Activated CD8-positive, alpha-beta memory T cell treated with anti-CD3 and anti-CD28 coated beads for 4 hours (primary cell): ENCODE measurements at regions not wholly inside any gene's neighbourhood (a gene's known extent, or its start where the extent isn't known, plus 50 kb on each side); places are given as distances from the start of the nearest gene placed in this dataset.
"Not testable (repeated sequence)": the region's sequence is repeated elsewhere in the genome, so short reads cannot be mapped to it uniquely, and the experiment has no call there.

Experiments used
- DNase-seq, 2 donors: peaks; one replicate each; pipeline ENCODE4 v3.0.0-alpha.2; 2020; ENCODE audit warnings: low read depth in 2 of 2

DNA sequence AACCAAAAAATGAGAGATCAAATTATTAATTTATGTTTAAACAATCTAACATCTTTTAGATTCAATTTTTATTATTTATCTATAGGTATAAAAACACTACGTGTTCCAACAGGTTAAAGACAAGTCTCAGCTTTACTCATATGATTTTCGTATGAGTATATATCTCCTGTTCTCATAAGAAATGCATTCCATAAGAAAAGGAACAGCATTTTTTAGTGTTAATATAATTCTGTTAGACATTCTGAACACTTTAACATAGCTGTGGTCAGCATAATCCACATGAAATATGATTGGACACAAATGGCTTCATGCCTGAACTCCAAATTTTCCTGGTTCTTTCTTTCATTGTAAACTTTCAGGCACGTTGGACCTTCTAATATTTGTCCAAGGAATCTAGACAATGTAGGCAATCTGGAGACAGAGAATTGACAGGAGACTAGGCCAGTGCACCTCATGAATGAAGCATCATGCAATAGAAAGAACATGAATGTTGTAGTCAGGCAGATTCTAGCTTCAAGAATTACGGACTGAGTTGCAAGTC lies 1122.0 kb upstream of the ALCAM start:
- no peak for DNase-seq

DNA sequence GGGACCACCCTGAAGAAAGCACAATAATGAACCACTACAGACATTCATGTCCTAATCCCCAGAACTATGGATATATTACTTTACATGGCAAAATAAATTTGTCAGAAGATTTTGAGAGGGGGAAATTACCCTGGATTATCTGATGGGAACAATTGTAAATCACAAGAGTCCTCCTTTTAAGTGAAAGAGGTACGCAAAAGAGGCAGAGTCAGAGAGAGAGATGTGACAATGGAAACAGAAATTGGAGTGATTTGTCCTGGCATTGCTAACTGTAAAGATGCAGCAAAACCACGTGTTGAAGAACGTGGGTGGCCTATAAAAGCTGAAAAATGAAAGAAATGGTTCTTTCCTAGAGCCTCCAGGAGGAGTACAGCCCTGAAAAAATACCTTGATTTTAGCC lies 1121.4 kb upstream of the ALCAM start:
- DNase-seq: no peak

DNA sequence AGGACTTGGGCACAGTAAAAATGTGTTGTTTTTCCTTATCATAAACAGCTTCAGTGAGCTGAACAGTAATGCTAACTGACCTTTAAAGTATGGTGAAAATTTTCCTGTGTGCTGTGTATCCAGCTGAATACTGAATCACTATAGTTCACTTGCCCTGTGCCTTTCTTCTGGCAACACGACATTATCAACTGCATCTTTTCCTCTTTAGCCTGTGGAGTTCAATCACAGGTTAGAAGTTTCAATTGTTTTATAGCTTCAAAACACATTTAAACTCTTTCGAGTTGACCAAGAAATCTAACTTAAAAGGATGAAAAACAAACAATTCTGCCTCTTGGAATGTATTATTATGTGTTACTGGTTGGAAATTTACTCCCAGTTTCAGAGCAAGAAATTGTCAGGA lies 1120.7 kb upstream of the ALCAM start:
- no peak for DNase-seq

DNA sequence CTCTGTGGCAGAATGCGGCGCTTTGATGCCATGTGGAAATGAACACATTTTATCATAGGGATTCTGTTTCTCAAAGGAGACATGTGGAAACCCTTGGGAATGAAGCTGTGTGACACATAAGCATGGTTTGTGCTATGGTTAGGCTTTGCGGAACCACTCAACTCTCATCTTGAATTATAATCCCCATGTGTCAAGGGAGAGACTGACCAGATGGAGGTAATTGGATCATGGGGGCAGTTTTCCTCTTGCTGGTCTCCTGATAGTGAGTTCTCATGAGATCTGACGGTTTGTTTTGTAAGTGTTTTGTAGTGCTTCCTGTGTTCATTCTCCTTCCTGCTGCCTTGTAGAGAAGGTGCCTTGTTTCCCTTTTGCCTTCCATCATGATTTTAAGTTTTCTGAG lies 1109.2 kb upstream of the ALCAM start:
- no peak for DNase-seq

DNA sequence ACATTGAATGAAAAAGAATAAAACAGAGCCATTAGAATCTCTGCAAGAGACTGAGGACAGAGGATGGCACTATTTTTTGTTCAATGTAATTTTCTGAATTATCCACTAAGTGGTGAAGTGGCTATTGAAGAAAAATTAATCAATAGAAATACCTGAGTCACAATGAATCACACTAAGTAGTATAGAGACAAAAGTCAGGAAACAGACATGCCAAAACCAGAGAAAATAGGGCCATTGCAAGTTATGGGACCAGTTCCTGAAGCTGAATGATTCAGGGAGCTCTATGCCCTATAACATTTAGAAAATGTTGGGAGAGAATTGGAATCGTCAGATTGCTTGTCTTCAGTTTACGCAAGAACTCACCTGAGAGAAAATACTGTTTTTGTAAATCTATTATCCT lies 1103.2 kb upstream of the ALCAM start:
- DNase-seq: no peak

DNA sequence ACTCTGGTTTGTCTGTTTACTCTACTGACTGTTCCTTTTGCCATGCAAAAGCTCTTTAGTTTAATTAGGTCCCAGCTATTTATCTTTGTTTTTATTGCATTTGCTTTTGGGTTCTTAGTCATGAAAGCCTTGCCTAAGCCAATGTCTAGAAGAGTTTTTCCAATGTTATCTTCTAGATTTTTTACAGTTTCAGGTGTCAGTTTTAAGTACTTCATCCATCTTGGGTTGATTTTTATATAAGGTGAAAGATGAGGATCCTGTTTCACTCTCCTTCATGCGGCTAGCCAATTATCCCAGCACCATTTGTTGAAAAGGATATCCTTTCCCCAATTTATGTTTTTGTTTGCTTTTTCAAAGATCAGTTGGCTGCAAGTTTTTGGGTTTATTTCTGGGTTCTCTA lies 1100.5 kb upstream of the ALCAM start:
- not testable (repeated sequence) for DNase-seq

DNA sequence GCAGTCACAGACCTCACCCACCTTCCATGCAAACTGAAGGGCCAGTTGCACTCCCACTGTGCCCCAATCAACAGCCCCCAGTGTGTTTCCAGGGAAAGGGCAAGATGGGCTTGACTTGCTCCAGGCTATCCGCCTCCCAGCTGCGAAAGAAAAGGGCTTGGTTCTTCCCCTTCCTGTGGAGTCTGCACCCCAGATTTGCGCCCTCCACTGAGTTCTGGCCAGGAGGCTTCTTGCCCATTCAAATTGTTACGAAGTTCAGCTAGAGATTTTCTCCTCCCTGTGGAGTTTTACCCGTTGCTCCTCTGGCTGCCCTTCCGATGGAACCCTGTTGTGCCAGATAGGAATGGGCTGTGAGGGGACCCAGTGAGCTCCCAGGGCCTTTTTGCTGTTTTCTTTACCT lies 1096.9 kb upstream of the ALCAM start:
- DNase-seq: no peak

DNA sequence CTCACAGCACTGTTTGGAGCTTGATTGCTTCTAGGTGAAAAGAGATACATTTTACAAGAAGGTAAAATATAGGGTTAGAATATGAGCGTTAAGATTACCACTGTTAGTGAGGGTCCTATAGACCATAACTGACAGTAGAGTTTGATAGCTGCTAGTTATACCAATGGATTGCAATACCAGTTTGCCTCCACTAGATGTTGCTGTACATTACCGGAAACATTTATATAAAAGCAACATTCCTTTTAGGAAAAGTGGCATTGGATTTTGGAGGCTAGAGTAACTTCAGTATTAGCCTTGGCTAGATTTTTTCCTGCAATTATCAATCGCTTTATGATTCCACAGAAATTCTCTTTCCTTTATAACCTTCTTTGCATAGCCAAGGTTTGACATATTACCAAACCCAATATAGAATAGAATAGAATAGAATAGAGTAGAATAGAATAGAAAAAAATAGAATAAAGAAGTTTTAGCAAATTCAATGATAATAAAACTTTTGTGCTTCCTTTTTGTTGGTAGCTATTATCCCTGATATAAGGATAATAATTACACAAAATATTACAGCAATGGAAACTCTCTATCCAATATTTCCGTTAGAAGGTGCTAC lies 1093.6 kb upstream of the ALCAM start:
- DNase-seq: no peak

DNA sequence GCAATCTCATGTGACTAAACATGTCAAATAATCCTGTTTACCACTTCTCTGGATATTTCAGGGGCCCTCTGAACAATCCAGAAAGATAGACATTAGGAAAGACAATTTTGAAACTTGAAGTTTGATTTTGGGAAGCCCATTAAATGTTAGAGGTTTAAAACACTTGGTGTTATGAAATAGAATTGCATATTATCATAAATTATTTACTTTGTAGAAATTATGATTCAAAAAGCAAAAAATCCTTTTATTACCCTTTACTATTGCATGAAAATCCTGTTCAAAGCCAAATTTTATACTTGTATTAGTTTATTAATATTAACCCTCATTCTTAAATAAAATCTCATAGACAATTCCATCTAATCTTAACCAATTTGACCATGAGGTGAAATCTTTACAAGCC lies 1091.5 kb upstream of the ALCAM start:
- DNase-seq: no peak

DNA sequence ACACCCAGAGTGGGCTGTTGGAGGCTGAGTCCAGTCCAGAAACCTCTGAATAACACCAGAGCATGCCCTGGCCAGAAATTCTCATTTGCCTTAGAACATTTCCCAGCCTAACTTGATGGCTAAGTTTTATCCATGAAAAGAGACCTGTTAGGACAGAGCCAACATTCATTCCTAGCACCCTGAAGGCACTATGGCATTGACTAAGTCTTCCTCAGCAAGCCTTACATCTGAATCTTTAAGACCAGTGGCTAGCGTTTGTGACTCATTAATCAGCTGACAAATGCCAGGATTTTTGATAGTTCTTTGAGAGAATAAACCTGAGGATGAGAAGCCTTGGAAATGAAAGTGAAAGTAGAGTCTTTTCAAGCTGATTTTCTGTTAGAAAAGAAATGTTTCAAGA lies 1087.1 kb upstream of the ALCAM start:
- DNase-seq: no peak

DNA sequence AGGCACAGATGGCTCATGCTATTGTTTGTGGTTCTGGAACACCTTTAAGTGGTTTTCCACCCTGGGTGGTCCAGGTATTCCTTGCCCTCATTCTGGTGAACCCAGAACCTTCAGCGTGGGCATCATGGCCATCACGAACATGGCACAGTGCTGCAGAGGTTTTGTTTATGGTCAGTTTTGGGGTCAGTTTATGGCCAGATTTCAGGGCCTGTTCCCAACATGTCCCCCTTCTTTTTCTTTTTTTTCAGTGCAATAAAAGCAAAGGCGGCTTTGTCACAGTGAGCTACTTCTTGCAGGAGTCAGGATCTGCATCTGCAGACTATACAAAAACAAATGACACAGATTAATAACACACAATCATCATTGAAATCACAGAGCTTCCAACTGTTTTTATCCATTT lies 1085.0 kb upstream of the ALCAM start:
- no peak for DNase-seq

DNA sequence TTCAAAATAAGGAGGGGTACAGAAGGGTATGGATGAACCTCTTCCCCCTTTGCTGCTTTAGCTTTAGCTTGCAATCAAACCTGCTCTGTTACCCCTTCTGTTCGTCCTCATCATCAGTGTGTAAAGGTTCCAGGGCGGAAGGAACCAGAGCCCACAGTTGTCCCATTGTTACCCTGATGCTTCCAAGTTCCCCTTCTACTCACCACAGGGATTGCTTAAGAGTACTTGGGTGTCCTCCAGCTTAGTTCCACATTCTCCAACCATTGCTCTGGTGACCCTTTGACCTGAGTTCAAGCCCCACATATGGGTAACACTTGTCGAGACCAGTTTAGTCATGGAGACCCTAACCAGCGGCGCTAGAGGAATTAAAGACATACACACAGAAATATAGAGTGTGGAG lies 1080.1 kb upstream of the ALCAM start:
- no peak for DNase-seq

DNA sequence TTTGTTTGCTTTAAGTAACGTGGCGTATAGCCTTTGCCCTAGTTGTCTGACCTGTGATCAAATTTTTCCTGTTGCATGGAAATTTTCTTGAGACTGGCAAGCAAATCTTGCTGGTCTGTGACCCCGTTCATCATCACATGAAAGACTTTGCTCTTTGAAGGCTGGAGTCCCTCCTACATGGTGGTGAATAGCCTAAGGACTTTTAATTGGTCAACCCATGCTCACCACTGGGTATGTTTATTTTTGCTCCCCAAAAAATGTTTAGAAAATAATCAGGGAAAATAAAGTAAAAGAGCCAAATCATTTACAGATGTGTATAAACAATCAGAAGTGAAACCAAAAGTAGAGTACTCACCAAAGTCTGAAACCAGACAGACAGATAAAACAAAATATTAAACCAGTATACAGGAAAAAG lies 1075.3 kb upstream of the ALCAM start:
- no peak for DNase-seq

DNA sequence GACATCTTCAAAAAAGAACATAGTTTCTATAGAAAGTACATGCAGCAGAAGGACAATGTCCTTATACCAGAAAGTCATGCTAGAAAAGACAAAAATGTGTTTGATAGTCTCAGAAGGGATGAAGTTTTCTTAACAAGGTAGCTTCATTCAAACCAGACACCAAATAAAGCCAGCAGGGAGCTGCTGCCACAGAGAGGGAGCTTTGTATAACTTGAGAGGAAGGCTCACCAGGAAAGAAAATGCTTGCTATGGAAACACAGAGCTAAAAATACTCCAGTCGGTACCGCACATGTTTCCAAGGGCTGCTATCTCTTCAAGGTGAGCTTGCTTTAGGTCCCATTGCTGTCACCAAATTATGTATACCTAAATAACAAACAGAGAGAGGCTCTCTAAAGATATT lies 1074.8 kb upstream of the ALCAM start:
- no peak for DNase-seq

DNA sequence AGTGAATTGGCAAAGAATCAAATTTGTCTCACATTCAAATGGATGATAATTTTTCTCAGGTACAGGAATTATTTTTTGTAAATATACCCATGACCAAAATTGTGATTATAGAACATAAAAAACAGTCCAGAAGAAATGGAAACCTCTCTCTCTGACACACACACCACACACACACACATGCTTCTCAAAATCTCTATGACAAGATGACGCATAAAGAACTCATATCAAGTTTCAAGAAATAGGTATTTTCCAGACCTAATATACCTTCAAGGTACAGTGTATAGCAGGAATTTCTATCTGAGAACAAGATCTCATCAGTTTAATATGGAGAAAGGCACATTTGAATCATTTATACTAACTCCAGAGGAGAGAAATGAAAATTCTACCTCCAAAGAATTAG lies 1069.1 kb upstream of the ALCAM start:
- DNase-seq: no peak

DNA sequence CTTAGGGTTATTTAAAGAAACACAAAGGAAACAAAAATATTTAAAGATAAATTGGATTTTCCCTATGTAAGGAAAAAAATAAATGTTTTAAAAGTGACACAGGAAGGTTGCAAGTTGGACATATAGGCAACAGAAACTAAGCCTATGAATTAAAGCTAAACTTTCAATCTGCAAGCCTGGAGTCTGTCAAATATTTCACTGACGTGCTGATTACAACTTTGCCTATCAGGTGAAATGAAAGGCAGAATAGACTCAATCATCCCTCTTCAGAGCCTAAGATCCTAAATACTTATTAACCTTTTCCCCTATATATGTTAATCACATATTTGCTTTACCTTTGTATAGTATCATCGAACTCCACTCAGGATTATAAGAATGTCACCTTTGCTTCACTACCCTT lies 1068.0 kb upstream of the ALCAM start:
- no peak for DNase-seq

DNA sequence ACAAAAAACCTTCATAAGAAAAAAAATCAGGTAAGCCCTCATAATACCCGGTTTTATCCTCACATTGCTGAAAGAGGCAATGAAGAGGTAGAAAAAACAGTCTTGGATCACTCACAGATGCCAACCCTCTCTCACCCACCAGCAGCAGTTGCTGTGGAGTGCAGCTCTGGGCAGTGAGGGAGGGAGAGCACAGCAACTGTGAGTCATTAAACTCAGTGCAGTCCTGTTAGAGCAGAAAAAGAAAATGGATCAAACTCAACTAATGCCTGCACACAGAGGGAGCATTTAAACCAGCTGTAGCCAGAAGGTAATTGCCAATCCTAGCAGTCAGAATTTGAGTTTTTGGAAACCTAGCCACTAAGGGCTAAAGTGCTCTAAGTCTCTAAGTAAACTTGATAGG lies 1050.6 kb upstream of the ALCAM start:
- no peak for DNase-seq

DNA sequence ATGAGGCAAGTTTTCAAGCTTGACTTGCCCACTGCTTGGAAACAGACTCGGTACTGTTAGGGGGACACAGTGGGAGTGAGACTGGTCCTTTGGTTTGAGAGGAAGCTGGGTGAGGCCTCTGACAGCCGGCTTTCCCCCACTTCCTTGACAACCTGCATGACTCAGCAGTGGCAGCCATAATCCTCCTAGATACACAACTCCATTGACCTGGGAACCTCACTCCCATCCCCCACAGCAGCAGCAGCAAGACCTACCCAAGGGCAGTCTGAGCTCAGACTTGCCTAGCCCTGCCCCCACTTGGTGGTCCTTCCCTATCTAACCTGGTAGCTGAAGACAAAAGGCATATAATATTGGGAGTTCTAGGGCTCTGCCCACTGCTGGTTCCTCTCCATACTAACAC lies 1043.5 kb upstream of the ALCAM start:
- no peak for DNase-seq

DNA sequence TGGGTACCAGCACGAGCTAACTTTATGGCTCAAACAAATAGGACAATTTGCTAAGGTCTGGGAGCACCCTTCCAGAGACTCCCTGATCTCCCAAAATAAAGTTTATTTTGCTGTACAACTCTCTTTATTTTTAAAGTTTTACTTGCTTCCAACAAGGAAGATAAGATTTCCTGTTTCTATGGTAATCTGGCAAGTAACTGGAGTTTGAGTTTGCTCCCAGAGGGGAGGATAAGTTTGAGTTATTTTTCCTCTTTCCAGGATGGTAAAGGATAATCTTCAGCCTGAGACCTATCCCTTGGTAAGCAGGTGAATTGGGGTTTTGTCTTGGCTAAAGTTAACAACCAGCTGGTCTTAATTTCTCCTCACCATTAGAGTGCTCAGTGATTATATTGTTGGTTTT lies 1019.4 kb upstream of the ALCAM start:
- no peak for DNase-seq

DNA sequence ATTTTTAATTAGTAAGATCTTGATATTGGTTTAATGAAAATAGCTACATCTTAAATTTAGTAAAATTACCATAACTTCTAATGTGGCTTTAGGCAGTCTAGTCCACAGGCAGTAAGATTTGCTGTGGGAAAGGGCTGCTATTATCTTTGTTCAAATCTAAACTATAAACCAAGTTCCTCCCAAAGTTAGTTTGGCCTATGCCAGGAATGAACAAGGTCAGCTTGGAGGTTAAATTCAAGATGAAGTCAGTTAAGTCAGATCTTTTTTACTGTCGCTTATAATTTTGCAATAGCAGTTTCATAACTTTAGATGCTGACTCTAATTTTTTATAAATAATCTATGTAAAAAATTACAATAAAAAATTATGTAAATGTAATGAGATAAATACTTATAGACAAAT lies 1016.9 kb upstream of the ALCAM start:
- no peak for DNase-seq

DNA sequence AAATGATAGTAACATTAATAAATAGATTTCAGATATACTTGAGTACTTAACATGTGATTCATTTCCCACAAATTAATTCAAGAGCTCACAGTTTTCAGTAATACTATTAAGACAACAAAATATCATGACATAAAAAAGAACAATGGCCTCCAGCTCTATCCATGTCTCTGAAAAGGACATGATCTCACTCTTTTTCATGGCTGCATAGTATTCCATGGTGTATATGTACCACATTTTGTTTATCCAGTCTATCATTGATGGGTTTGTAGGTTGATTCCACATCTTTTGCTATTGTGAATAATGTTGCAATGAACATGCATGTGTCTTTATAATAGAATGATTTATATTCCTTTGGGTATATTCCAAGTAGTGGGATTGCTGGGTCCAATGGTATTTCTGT lies 1012.8 kb upstream of the ALCAM start:
- no peak for DNase-seq

DNA sequence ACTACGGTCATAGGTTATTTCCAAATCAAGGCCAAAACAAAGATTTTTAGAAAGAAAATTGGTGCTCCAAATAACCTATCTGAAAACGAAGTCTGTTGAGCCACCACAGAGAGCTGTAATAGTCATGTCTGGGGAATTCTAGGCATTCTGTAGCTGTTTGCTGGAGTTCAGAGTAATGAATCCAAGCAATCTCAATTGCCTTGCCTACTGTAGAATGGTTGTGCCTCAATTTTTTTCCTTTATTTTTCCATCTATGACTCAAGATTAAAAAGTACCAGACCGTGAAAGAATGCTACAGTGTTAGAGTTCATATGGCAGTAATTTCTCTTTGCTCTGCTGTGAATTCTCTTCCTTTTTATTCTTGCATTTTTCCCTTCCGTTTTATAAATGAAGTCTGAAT lies 1007.2 kb upstream of the ALCAM start:
- DNase-seq: no peak

DNA sequence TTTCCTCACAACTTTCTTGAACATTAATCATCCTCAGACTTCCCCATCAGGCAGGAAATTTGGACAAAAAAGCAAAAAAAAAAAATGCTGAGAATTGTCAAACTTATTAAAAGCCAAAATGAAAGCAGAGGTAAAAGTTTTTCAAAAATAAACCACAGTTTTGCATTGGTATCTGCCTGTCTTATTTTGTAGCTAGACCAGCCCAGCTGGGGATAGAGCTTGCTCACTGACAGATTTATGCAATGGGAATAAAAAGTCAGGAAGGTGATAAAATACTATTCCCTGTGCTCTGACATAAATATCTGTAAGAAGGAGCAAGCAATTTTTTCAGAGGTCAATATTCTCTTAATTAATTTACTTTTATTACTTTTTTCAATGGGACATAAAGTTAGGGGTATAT lies 1006.7 kb upstream of the ALCAM start:
- DNase-seq: no peak

DNA sequence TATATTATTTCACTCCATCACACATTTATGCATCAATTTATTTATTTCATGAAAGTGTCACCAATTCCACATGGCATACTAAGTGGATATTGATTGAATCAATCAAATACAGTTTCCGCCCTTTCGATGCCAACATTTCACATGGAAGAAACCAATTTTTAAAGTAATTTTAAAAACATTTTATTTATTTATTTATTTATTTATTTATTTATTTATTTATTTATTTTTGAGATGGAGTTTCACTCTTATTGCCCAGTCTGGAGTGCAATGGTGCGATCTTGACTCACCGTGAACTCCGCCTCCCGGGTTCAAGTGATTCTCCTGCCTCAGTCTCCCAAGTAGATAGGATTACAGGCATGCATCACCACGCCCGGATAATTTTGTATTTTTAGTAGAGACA lies 1005.0 kb upstream of the ALCAM start:
- not testable (repeated sequence) for DNase-seq
